HEK293 (cell line): ENCODE measurements at regions not wholly inside any gene's neighbourhood (a gene's known extent, or its start where the extent isn't known, plus 50 kb on each side); places are given as distances from the start of the nearest gene placed in this dataset.

Experiments used
- CTCF ChIA-PET: fragments of 350-600 bp; formaldehyde crosslinking; extraction: SDS; loops from one replicate; lab custom pipeline; 2021; ENCODE audit warnings: antibody characterized with exemption; lab: Yijun Ruan, JAX
- POLR2A ChIA-PET: fragments of 300-600 bp; formaldehyde crosslinking; extraction: SDS; loops from one replicate; lab custom pipeline; 2020; ENCODE audit warnings: antibody characterized with exemption, inconsistent platforms; lab: Yijun Ruan, JAX
- H3K27ac ChIP-seq: fragments of 200-500 bp; sonication (Bioruptor generic); 2 replicates; pipeline ENCODE4 v1.5.1; 2014; ENCODE audit warnings: low read depth, low read length, control low read depth, inconsistent platforms; ENCODE audit errors: extremely low read depth
- H3K36me3 ChIP-seq, 2 experiments: fragments of 200-500 bp in 1 of 2; sonication (Bioruptor generic) in 1 of 2; 1 replicate in 1 of 2; 2 replicates in 1 of 2; pipeline ENCODE4 v1.5.1; 2014 to 2017; ENCODE audit warnings: inconsistent platforms in 2 of 2, low read length in 2 of 2; ENCODE audit not compliant: control insufficient read depth in 2 of 2, insufficient read depth in 1 of 2
- H3K4me1 ChIP-seq: fragments of 200-500 bp; sonication (Bioruptor generic); 2 replicates; pipeline ENCODE4 v1.5.1; 2014; ENCODE audit warnings: mild to moderate bottlenecking, low read length, inconsistent platforms; ENCODE audit not compliant: control insufficient read depth, insufficient read depth
- H3K4me3 ChIP-seq: 2 replicates; pipeline ENCODE4 v1.5.1; 2011; ENCODE audit warnings: low read depth, mild to moderate bottlenecking, control low read depth, low read length, moderate library complexity
- H3K9me3 ChIP-seq: fragments of 200-500 bp; sonication (Bioruptor generic); 2 replicates; pipeline ENCODE4 v1.5.1; 2014; ENCODE audit warnings: low read depth, low read length, inconsistent platforms; ENCODE audit not compliant: control insufficient read depth, insufficient read depth
- KLF16 ChIP-seq: fragments of 450-650 bp; formaldehyde crosslinking; IDR thresholded peaks from 2 replicates; pipeline ENCODE4 v1.5.1; 2017; ENCODE audit warnings: missing biosample characterization, missing genetic modification characterization
- ZFP37 ChIP-seq: fragments of 450-650 bp; formaldehyde crosslinking; IDR thresholded peaks from 2 replicates; pipeline ENCODE4 v1.5.1; 2016; ENCODE audit warnings: missing biosample characterization, missing genetic modification characterization
- ZNF175 ChIP-seq: fragments of 450-650 bp; formaldehyde crosslinking; IDR thresholded peaks from 2 replicates; pipeline ENCODE4 v1.5.1; 2016; ENCODE audit warnings: missing biosample characterization, missing genetic modification characterization
- ZNF24 ChIP-seq: fragments of 450-650 bp; formaldehyde crosslinking; IDR thresholded peaks from 2 replicates; pipeline ENCODE4 v1.5.1; 2016; ENCODE audit warnings: missing biosample characterization, missing genetic modification characterization
- ZNF366 ChIP-seq: fragments of 450-650 bp; formaldehyde crosslinking; conservative IDR thresholded peaks from 2 replicates; pipeline ENCODE4 v1.5.1; 2016; ENCODE audit warnings: missing biosample characterization, missing genetic modification characterization
- ZNF48 ChIP-seq: fragments of 450-650 bp; formaldehyde crosslinking; IDR thresholded peaks from 2 replicates; pipeline ENCODE4 v1.5.1; 2016; ENCODE audit warnings: missing biosample characterization, missing genetic modification characterization
- ZNF560 ChIP-seq: fragments of 450-650 bp; formaldehyde crosslinking; IDR thresholded peaks from 2 replicates; pipeline ENCODE4 v1.5.1; 2017; ENCODE audit warnings: missing biosample characterization, missing genetic modification characterization, borderline replicate concordance
- ZNF596 ChIP-seq: fragments of 450-650 bp; IDR thresholded peaks from 2 replicates; pipeline ENCODE4 v1.5.0; 2018; ENCODE audit warnings: missing biosample characterization, mild to moderate bottlenecking, missing genetic modification characterization, moderate library complexity
- ZNF660 ChIP-seq: fragments of 450-650 bp; IDR thresholded peaks from 2 replicates; pipeline ENCODE4 v1.5.1; 2018; ENCODE audit warnings: missing biosample characterization, mild to moderate bottlenecking, missing genetic modification characterization
- ZNF785 ChIP-seq: fragments of 450-650 bp; formaldehyde crosslinking; IDR thresholded peaks from 2 replicates; pipeline ENCODE4 v1.5.1; 2016; ENCODE audit warnings: missing biosample characterization, missing genetic modification characterization
- ZNF843 ChIP-seq: fragments of 450-650 bp; formaldehyde crosslinking; IDR thresholded peaks from 2 replicates; pipeline ENCODE4 v1.5.1; 2016; ENCODE audit warnings: missing biosample characterization, missing genetic modification characterization
- ZSCAN30 ChIP-seq: fragments of 450-650 bp; IDR thresholded peaks from 2 replicates; pipeline ENCODE4 v1.5.1; 2018; ENCODE audit warnings: missing biosample characterization, mild to moderate bottlenecking, missing genetic modification characterization, moderate library complexity
- ZXDB ChIP-seq: fragments of 450-650 bp; formaldehyde crosslinking; IDR thresholded peaks from 2 replicates; pipeline ENCODE4 v1.5.1; 2016; ENCODE audit warnings: missing biosample characterization, missing genetic modification characterization
- TF ChIP-seq, protein P1 (sequence below): fragments of 450-650 bp; formaldehyde crosslinking; IDR thresholded peaks from 2 replicates; pipeline ENCODE4 v1.5.1; 2016; ENCODE audit warnings: missing biosample characterization, missing genetic modification characterization
- TF ChIP-seq, protein P2 (sequence below): fragments of 450-650 bp; formaldehyde crosslinking; IDR thresholded peaks from 2 replicates; pipeline ENCODE4 v1.5.1; 2016; ENCODE audit warnings: missing biosample characterization, missing genetic modification characterization
- TF ChIP-seq, protein P3 (sequence below): fragments of 450-650 bp; formaldehyde crosslinking; conservative IDR thresholded peaks from 2 replicates; pipeline ENCODE4 v1.5.1; 2016; ENCODE audit warnings: low read depth, missing biosample characterization, missing genetic modification characterization
- TF ChIP-seq, protein P4 (sequence below): fragments of 450-650 bp; formaldehyde crosslinking; IDR thresholded peaks from 2 replicates; pipeline ENCODE4 v1.5.1; 2017; ENCODE audit warnings: missing biosample characterization, missing genetic modification characterization
- TF ChIP-seq, protein P5 (sequence below): fragments of 450-650 bp; formaldehyde crosslinking; IDR thresholded peaks from 2 replicates; pipeline ENCODE4 v1.5.1; 2016; ENCODE audit warnings: missing biosample characterization, missing genetic modification characterization

DNA sequence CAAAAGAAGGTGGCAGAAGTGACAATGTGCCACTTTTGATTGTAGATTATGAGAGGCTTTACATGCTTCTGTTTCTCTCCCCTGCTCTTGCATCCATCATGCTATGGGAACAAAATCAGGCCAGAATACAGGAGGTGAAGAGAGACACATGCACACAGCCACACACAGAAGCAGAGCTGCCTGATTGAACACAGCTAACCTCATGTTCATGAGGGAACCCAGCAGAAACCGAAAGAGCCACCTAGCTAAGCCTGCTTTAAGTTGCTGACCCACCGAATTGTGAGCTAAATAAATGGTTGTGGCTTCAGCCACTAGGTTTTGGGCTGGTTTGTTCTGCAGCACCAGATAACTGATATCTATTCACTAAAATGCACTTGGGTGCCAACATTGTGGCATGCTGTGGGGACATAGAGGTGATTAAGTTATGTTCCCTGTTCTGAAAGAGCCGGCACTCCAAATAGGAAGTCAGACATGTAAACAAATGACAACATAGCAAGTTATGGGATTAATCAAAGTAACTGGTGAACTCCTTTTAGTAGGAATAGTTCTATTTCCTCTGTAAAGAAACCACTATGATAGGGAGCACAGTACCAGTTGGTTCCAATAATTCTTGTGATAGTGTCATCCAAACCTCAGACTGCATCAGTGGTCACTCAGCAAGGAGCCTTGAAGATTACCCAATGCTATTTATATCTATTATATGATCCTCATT lies 93.6 kb upstream of the TNC start:
- no peaks in the 10 kb centered on the region for H3K36me3 ChIP-seq
- no peak overlapping the region for H3K4me3 ChIP-seq
- no peaks in the 10 kb centered on the region for H3K9me3 ChIP-seq
- H3K4me1 ChIP-seq: no peaks in the 10 kb centered on the region; the same call in 1 of the 2 replicates
- ChIA-PET CTCF (interaction anchor here (0.6 to 1.2 kb wide), 4 partner anchors 25 to 196 kb away, joined by 3 to 5 read pairs (median 4); no protein-coding TSS in a partner anchor), POLR2A (no interaction called here)
- no peak overlapping the region for H3K27ac ChIP-seq
- TF ChIP-seq, protein P1, sequence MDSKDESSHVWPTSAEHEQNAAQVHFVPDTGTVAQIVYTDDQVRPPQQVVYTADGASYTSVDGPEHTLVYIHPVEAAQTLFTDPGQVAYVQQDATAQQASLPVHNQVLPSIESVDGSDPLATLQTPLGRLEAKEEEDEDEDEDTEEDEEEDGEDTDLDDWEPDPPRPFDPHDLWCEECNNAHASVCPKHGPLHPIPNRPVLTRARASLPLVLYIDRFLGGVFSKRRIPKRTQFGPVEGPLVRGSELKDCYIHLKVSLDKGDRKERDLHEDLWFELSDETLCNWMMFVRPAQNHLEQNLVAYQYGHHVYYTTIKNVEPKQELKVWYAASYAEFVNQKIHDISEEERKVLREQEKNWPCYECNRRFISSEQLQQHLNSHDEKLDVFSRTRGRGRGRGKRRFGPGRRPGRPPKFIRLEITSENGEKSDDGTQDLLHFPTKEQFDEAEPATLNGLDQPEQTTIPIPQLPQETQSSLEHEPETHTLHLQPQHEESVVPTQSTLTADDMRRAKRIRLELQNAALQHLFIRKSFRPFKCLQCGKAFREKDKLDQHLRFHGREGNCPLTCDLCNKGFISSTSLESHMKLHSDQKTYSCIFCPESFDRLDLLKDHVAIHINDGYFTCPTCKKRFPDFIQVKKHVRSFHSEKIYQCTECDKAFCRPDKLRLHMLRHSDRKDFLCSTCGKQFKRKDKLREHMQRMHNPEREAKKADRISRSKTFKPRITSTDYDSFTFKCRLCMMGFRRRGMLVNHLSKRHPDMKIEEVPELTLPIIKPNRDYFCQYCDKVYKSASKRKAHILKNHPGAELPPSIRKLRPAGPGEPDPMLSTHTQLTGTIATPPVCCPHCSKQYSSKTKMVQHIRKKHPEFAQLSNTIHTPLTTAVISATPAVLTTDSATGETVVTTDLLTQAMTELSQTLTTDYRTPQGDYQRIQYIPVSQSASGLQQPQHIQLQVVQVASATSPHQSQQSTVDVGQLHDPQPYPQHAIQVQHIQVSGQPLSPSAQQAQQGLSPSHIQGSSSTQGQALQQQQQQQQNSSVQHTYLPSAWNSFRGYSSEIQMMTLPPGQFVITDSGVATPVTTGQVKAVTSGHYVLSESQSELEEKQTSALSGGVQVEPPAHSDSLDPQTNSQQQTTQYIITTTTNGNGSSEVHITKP: 0 out of 2 replicates have a peak, but pooled peaks have one; percentile 9
- no peak for TF ChIP-seq ZNF843 (tag by site-specific recombination)
- TF ChIP-seq, protein P2, sequence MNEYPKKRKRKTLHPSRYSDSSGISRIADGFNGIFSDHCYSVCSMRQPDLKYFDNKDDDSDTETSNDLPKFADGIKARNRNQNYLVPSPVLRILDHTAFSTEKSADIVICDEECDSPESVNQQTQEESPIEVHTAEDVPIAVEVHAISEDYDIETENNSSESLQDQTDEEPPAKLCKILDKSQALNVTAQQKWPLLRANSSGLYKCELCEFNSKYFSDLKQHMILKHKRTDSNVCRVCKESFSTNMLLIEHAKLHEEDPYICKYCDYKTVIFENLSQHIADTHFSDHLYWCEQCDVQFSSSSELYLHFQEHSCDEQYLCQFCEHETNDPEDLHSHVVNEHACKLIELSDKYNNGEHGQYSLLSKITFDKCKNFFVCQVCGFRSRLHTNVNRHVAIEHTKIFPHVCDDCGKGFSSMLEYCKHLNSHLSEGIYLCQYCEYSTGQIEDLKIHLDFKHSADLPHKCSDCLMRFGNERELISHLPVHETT (tag by site-specific recombination): no peak

DNA sequence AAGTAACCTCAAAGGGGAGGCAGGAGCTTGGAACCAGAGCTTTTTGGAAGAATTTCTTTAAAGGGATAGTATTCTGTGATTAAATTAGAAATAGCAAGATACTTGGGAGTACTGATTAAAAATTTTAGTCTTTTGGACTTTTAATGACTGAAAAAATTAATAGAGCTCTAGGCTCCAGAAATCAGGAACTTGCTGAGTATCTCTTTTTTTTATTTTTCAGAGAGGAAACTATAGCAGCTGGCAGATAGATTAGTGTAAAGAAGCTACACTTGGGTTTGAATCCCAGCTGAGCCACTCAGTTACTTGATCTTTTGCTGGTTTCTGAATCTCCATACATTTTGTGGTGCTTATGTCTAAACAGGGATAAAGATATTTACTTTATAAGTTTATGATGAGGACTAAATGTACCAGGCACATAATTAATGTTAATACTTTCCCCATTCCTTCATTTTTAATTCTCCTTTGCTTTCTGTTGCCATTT lies 94.2 kb upstream of the TNC start:
- ChIA-PET CTCF (interaction anchor here (0.6 kb wide), 2 partner anchors 57 to 112 kb away, joined by 3 read pairs; no protein-coding TSS in a partner anchor), POLR2A (no interaction called here)
- no peaks in the 10 kb centered on the region for H3K36me3 ChIP-seq
- no peaks in the 10 kb centered on the region; the same call in 1 of the 2 replicates for H3K4me1 ChIP-seq
- TF ChIP-seq ZXDB (tag by site-specific recombination) (no peak), ZNF175 (no peak), KLF16 (tag by site-specific recombination) (no peak), ZNF560 (tag by site-specific recombination) (no peak), ZNF596 (no peak), ZNF48 (tag by site-specific recombination) (no peak), ZNF366 (no peak), ZNF24 (tag by site-specific recombination) (no peak)
- TF ChIP-seq, all 188 proteins: peak for 0
- Histone ChIP-seq H3K27ac (no peak overlapping the region), H3K9me3 (no peaks in the 10 kb centered on the region), H3K4me3 (no peak overlapping the region)

DNA sequence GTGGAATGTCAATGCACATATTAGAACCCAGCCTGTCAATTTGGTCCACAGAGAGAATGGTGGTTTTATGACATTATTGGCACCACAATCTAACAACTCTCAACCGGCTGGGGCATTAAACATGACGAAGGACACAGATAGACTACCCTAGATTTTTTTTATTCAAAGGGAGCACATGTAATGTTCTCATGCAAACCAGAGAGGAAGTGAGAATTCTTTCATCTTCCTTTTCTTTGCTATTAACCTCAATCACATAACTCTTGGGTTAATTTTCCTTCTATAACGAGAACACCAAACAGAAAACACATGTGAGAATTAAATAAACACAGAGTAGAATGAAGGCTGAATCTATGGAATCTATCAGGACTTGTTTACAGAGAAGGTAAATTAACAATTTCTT lies 94.9 kb upstream of the TNC start:
- H3K4me3 ChIP-seq: no peak overlapping the region
- no peak overlapping the region for H3K27ac ChIP-seq
- no peaks in the 10 kb centered on the region for H3K9me3 ChIP-seq
- ChIA-PET POLR2A (no interaction called here), CTCF (no interaction called here)
- H3K36me3 ChIP-seq: no peaks in the 10 kb centered on the region
- H3K4me1 ChIP-seq: no peaks in the 10 kb centered on the region; the same call in 1 of the 2 replicates
- TF ChIP-seq ZFP37 (tag by site-specific recombination) (no peak), ZNF660 (tag by site-specific recombination) (no peak), ZSCAN30 (tag by site-specific recombination) (no peak), ZNF785 (tag by site-specific recombination) (no peak)
- TF ChIP-seq, protein P3, sequence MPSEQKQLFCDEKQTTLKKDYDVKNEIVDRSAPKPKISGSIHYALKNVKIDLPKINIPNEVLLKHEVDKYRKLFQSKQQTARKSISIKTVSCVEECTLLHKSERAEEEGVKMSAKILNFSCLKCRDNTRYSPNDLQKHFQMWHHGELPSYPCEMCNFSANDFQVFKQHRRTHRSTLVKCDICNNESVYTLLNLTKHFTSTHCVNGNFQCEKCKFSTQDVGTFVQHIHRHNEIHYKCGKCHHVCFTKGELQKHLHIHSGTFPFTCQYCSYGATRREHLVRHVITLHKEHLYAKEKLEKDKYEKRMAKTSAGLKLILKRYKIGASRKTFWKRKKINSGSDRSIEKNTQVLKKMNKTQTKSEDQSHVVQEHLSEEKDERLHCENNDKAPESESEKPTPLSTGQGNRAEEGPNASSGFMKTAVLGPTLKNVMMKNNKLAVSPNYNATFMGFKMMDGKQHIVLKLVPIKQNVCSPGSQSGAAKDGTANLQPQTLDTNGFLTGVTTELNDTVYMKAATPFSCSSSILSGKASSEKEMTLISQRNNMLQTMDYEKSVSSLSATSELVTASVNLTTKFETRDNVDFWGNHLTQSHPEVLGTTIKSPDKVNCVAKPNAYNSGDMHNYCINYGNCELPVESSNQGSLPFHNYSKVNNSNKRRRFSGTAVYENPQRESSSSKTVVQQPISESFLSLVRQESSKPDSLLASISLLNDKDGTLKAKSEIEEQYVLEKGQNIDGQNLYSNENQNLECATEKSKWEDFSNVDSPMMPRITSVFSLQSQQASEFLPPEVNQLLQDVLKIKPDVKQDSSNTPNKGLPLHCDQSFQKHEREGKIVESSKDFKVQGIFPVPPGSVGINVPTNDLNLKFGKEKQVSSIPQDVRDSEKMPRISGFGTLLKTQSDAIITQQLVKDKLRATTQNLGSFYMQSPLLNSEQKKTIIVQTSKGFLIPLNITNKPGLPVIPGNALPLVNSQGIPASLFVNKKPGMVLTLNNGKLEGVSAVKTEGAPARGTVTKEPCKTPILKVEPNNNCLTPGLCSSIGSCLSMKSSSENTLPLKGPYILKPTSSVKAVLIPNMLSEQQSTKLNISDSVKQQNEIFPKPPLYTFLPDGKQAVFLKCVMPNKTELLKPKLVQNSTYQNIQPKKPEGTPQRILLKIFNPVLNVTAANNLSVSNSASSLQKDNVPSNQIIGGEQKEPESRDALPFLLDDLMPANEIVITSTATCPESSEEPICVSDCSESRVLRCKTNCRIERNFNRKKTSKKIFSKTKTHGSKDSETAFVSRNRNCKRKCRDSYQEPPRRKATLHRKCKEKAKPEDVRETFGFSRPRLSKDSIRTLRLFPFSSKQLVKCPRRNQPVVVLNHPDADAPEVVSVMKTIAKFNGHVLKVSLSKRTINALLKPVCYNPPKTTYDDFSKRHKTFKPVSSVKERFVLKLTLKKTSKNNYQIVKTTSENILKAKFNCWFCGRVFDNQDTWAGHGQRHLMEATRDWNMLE (tag by site-specific recombination): no peak
- TF ChIP-seq, protein P4, sequence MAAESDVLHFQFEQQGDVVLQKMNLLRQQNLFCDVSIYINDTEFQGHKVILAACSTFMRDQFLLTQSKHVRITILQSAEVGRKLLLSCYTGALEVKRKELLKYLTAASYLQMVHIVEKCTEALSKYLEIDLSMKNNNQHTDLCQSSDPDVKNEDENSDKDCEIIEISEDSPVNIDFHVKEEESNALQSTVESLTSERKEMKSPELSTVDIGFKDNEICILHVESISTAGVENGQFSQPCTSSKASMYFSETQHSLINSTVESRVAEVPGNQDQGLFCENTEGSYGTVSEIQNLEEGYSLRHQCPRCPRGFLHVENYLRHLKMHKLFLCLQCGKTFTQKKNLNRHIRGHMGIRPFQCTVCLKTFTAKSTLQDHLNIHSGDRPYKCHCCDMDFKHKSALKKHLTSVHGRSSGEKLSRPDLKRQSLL (tag by site-specific recombination): no peak
- TF ChIP-seq, protein P5, sequence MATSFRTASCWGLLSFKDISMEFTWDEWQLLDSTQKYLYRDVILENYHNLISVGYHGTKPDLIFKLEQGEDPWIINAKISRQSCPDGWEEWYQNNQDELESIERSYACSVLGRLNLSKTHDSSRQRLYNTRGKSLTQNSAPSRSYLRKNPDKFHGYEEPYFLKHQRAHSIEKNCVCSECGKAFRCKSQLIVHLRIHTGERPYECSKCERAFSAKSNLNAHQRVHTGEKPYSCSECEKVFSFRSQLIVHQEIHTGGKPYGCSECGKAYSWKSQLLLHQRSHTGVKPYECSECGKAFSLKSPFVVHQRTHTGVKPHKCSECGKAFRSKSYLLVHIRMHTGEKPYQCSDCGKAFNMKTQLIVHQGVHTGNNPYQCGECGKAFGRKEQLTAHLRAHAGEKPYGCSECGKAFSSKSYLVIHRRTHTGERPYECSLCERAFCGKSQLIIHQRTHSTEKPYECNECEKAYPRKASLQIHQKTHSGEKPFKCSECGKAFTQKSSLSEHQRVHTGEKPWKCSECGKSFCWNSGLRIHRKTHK: no peak
